Kidney glomerular epithelial cell (primary cell): ENCODE measurements at regions not wholly inside any gene's neighbourhood (a gene's known extent, or its start where the extent isn't known, plus 50 kb on each side); places are given as distances from the start of the nearest gene placed in this dataset.

Source experiments
- DNase-seq: peaks from one replicate; lab custom pipeline; 2025; lab: John Stamatoyannopoulos, UW

DNA sequence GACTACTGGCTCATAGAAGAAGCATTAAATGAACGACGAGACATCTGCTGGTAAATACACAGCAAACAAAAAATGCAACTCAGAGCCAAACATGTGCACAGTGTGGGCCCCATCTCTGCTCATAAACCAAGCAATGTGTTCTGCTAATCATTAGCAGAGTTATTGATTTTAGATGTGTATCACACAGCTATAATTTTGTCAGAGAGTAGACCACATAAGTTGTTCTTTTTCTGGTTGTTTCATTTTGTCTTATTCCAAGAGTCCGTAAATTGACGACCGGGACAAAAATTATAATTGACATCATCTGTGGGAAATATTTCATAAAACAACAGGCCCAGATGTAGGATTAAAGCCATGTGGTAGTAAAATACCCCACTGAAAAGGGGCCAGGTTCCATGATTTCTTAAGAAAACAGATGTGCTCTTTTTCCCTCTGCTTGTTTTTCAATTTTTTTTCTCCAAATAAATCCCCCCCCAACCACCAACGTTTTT lies 423.6 kb downstream of the HAO1 start:
- no peak for DNase-seq

DNA sequence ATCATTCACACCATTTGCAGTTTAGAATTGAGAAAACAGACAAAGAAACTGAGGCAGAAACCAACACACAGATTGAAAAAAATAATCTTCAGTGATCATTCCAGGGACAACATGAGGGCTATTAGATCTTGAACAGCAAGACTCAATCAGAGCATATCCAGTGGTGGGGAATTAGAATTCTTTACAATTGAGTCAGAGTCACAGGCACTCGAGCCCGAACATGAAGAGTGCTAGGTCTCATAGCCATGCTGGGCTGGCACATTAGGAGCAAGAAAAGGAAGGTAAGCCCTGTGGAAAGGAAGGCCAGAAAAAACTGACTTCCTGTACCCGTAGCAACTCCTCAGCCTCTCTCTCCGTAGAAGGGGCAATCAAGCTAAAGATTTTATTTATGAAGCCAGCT lies 419.9 kb downstream of the HAO1 start:
- DNase-seq, result no peak

- DNase-seq, result no peak
Measured at GRCh38 chr20:7523288-7523687, 417.0 kb downstream of the HAO1 start.

- DNase-seq, result no peak
Measured at GRCh38 chr20:7540018-7540417, 400.2 kb downstream of the HAO1 start.

DNA sequence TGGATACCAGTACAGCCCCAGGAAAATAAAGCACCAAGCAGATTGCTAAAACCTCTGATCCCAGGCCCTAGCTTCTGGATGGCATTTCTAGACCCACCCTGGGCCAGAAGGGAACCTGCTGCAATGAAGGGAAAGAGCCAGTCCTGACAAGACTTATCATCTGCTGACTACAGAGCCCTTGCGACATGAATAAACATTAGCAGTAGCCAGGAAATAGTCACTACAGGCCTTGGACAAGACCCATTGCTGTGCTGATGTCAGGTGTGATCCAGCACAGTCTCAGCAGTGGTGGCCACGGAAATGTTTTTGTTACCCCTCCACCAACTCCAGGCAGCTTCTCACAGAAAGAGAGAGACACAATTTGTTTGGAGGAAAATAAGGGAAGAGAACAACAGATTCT lies 399.3 kb downstream of the HAO1 start:
- no peak for DNase-seq

DNA sequence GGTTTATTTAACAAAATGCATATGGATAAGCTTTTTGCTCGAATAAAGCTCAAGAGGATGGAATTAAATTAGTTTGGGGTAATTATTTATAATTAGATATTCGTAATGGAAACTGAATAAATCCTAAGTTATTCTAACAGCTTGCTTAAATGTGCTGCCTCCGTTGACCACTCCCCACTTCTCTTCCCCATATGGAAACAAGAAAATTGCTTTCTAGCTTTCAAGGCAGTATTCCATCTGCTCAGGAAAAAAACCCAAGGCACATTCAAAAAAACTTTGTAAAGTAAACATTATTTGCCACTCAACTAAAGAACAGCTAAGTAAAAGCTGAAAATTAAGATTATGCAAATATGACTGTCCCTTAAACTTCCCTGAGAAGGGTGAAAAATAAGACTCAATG lies 369.2 kb downstream of the HAO1 start:
- DNase-seq, result no peak

DNA sequence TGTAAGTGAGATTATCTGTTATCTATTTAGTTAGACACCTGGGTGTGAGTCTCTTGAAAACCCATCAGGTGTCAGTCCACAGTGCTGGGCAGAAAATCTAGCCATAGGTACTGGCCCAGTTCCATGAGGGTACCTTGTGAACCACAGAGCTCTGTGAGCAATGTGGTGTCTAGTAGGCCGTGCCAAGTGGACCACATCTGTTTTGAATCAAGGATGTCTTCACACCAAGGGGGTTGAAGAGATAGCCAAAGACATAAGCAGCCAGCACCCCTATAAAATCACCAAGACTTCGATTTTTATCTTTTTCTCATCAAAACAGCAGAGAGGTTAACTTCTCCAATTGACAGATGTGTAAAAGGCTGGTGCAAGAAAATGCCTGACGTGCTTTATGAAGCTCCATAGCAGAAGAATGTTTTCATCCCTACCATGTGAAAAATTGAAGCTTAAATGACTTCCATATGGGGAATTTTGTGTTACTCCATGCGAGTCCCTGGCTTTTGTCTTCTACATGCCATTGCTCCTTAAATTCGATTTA lies 368.7 kb downstream of the HAO1 start:
- DNase-seq, result no peak

- DNase-seq, result no peak
Measured at GRCh38 chr20:7579888-7580287, 360.4 kb downstream of the HAO1 start.

DNA sequence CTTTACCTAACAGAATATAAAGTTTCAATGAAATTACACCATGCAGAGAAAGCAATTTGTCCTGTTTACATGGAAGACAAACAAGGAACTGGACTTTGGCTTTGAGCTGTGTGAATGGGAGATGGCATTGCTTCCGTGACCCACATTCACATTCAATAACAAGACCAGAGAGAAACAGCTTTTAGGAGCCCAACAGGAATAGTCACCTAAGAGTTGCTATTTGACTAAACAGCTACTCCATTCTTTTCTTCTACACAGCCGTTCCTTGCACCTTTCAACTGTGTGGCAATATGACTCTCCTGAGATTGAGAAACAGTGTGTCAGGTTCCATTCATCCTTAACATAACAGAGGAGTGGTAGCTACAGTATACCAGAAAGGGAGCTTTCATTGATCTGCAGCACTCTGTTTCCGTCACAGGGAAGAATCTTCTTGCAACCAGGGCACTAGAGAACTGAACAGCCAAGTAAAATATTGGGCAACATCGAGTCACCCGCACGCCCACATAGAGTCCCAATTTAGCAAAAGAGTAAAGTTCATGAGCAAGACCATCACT lies 355.1 kb downstream of the HAO1 start:
- DNase-seq, result no peak

- no peak for DNase-seq
Measured at GRCh38 chr20:7586481-7586880, 353.8 kb downstream of the HAO1 start.

DNA sequence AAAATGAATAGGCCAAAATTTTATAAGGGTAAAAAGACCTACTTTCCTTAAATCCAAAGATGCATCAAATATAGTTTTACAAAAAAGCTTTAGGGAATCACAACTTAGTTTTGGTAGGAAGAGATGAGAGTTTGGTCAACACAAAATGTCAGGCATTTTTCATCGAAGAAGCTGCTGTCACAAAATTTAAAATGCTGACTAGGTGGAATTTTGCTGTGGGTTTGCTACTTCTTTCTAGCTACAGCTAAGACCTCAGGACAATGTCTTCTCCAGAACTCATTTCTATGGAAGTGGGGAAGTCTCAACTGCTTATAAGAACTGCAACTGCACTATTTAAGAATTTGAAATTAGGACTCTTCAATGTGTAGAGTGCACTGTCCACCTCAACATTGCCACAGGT lies 351.1 kb downstream of the HAO1 start:
- DNase-seq, result no peak

- no peak for DNase-seq
Measured at GRCh38 chr20:7596541-7596940, 343.7 kb downstream of the HAO1 start.

- DNase-seq, result no peak
Measured at GRCh38 chr20:7601431-7601830, 338.8 kb downstream of the HAO1 start.

- DNase-seq, result no peak
Measured at GRCh38 chr20:7606941-7607340, 333.3 kb downstream of the HAO1 start.

GRCh38 chr20:7608250-7608649 lies 332.0 kb downstream of the HAO1 start:
- DNase-seq, result no peak

- DNase-seq, result no peak
Measured at GRCh38 chr20:7609251-7609650, 331.0 kb downstream of the HAO1 start.

DNA sequence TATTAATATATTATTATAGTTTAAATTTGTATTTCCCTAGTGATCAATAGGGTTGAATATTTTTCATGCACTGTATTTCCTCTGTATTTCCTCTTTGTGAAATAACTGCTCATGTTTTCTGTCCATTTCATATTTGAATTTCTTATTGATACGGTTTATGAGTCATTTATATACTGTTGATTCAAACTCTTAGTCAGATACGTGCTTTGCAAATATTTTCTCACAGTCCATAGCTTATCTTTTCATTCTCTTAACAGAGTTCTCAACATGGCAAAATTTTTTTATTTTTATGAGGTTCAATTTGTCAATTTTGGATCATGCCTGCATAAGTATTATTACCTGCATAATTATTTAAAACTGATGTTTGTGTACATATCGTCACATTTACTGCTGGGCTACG lies 329.6 kb downstream of the HAO1 start:
- no peak for DNase-seq

- DNase-seq, result no peak
Measured at GRCh38 chr20:7617797-7618196, 322.5 kb downstream of the HAO1 start.

- no peak for DNase-seq
Measured at GRCh38 chr20:7622399-7622961, 317.8 kb downstream of the HAO1 start.

DNA sequence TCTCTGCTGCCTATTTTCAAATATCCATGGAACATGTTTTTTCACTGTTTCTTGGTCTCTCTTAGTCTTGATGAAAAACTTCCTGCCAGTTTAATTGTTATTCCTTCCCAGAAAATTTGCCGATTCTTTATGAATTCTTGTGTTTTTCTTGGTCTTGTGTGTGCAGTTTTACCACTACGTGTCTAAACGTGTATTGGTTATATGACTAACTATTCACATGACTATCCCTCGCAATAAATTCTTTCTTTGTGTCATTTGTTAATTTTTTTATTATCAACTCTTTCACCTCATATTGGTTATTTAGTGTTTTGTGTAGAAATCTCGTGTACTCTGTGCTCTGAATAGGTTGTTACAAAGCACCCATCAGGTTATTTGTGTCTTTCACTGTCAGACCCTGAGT lies 315.4 kb downstream of the HAO1 start:
- DNase-seq, result no peak

DNA sequence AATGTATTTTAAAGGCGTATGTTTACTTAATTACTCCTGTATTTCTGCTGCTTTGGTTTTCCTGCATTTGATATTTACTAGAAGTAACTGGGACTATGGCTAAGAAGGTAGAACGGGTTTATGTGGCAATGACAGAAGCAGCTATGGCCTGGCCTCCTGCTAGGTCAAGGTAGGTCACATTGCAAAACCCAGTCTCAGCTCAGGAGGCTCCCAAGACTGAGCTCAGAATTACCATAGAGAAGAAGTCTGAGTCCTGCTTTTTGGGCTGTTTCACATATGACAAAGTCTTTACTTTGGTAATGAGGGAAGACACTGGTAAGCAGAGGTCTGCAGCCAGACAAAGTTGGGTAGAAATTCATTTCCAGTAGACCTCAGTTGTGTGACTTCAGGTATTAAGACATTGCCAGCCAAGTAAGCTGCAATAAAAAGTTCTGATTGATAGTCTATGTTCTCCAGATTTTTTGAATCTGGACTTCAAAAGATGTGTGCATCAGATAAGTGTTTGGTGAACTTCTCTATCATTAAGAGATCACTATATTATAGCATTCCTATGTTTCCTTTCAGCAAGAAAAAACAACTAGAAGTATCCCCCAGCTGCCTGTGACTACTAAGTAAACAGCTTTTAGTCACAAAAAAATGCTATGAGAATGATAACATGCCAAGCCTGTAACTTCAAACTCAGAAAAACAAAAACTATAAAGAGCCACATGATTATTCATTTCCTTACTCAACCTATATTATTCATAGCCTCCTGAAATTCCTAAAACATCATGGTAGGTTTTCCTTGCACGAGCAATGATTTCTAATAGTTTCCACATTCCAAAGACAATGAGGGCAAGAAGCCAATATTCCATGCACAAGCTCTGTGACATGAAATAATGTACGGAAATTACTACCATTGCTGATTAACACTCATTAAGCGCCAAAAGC lies 312.3 kb downstream of the HAO1 start:
- no peak for DNase-seq

GRCh38 chr20:7629880-7630279 lies 310.4 kb downstream of the HAO1 start:
- no peak for DNase-seq

GRCh38 chr20:7637184-7637583 lies 303.1 kb downstream of the HAO1 start:
- no peak for DNase-seq
